ENCODE measurements at regions not wholly inside any gene's neighbourhood (a gene's known extent, or its start where the extent isn't known, plus 50 kb on each side); places are given as distances from the start of the nearest gene placed in this dataset.

DNA sequence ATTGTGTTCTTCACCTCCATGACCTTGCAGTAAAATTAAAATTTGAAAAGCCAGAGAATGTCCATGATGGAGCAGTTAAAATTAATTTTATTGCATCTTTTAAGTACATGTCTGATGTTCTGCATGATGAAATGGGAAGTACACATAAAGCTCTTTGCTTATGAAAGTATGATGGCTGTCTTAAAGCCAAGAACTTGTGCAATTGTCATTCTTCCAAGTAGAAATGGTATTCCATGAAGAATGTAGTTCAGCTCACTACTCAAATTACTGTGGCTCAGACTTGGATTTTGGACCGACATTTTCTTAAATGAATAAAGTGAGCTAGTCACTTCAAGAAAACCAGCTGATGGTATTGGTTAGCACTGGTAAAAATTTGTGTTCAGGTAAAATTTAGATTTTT lies 161.7 kb upstream of the CXCL13 start:
- in situ Hi-C loops (cut with MboI) = no loop called here
- H3K27me3 ChIP-seq (replicated peaks; ENCODE audit: insufficient read depth) = peaks cover 29% of the 10 kb centered on the region; the same call in 1 of the 2 replicates
- H2AFZ ChIP-seq = no peak overlapping the region
- WGBS, 2 experiments (ENCODE audit: low coverage in 1 of 2, low lambda C conversion rate in 2 of 2, missing lambda C conversion rate in 2 of 2) = 47 to 67% methylated on average over 1 of the region's 1 CpG
- H3K36me3 ChIP-seq (ENCODE audit: low read depth) = no peaks in the 10 kb centered on the region
- TF ChIP-seq EZH2 (IDR thresholded peaks at IDR 0.05; ENCODE audit: insufficient read depth, poor library complexity, severe bottlenecking) = no peak
- TF ChIP-seq EZH2phosphoT487 (IDR thresholded peaks at IDR 0.05; ENCODE audit: insufficient read depth, low read depth) = no peak
- peak; percentile 24 for DNase-seq
- H3K9ac ChIP-seq = no peak overlapping the region
- H3K4me3 ChIP-seq = no peak overlapping the region
- no peaks in the 10 kb centered on the region for H3K4me1 ChIP-seq (ENCODE audit: insufficient read depth)
- H3K9me3 ChIP-seq (ENCODE audit: low read depth) = no peaks in the 10 kb centered on the region
- H3F3A ChIP-seq (ENCODE audit: insufficient read depth) = 0 out of 2 replicates have a peak, but pooled peaks cover 5% of the 10 kb centered on the region
- no peak overlapping the region for H3K27ac ChIP-seq
- no peaks in the 10 kb centered on the region for H3K79me2 ChIP-seq (ENCODE audit: insufficient read depth)
- no peaks in the 10 kb centered on the region for H3K9me2 ChIP-seq (ENCODE audit: insufficient read depth)
- H4K20me1 ChIP-seq (ENCODE audit: insufficient read depth) = no peaks in the 10 kb centered on the region
- no peak overlapping the region for H3K4me2 ChIP-seq (ENCODE audit: unreplicated experiment)

DNA sequence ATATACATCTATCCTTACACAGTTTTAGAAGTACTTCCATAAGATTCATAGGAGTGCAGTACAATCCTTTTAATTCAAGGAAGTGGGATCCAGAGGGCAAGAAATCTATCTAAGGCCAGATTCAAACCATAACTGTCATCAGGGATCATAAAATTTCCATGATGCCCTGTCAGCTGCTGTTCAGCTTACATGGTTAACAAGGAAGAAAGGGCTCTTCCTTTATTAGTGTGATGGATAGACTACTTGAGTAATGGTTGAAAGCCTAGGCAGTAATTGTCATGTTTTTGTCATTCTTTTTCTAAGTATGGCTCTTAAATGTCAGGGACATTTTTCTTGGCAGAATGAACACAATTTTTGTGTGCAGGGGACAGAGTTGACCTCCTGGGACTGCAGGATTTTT lies 159.8 kb upstream of the CXCL13 start:
- TF ChIP-seq EZH2phosphoT487 (IDR thresholded peaks at IDR 0.05; ENCODE audit: insufficient read depth, low read depth) (no peak), EZH2 (IDR thresholded peaks at IDR 0.05; ENCODE audit: insufficient read depth, poor library complexity, severe bottlenecking) (no peak)
- Histone ChIP-seq H3K9ac (no peak overlapping the region), H3K36me3 (ENCODE audit: low read depth) (no peaks in the 10 kb centered on the region), H4K20me1 (ENCODE audit: insufficient read depth) (no peaks in the 10 kb centered on the region), H3K4me2 (ENCODE audit: unreplicated experiment) (no peak overlapping the region), H3K79me2 (ENCODE audit: insufficient read depth) (no peaks in the 10 kb centered on the region), H3K4me3 (no peak overlapping the region), H3K27me3 (replicated peaks; ENCODE audit: insufficient read depth) (peaks cover 22% of the 10 kb centered on the region; the same call in 1 of the 2 replicates), H3K9me3 (ENCODE audit: low read depth) (no peaks in the 10 kb centered on the region), H3K4me1 (ENCODE audit: insufficient read depth) (peaks cover 12% of the 10 kb centered on the region), H3K27ac (no peak overlapping the region), H3K9me2 (ENCODE audit: insufficient read depth) (no peaks in the 10 kb centered on the region), H3F3A (ENCODE audit: insufficient read depth) (peaks cover 17% of the 10 kb centered on the region; the same call in 1 of the 2 replicates), H2AFZ (no peak overlapping the region)
- no peak for DNase-seq
- in situ Hi-C loops (cut with MboI) = no loop called here

DNA sequence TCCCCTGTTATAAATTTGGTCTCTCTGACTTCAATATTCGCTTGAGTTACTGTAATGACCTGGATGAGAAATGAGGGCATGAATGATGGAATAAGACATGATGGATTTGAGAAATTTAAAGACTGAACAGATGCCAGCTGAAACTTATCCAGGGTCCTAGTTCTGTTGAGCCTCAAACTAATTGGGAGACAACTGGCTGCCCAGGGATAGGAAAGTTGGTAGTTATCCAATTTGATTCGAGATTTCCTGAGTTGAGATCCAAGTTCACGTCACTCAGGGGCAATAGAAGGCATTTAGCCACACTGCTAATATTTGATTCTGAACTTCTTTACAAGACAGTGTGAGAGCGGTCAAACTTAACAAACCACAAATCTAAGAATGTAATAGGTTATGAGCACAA lies 159.0 kb upstream of the CXCL13 start:
- 55 to 61% methylated on average over 4 of the region's 4 CpGs for WGBS, 2 experiments (ENCODE audit: low coverage in 1 of 2, low lambda C conversion rate in 2 of 2, missing lambda C conversion rate in 2 of 2)

DNA sequence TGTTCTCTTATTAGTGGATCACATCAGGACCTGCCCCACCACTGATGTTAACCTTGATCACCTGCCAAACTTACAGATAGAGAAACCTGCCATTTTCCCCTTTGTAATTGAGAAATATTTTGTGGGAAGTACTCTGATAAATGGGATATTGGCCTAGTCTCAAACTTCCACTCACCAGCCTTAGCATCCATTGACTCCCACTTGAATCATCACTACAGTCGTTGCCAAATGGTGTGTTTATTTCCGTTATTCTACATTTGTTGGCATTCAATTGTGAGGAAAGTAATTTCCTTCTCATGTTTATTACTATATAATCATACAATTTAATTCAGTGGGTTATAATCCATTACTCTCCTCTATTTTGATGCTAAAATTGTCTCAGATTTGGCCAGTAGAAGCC lies 156.4 kb upstream of the CXCL13 start:
- Histone ChIP-seq H3K4me1 (ENCODE audit: insufficient read depth) (peaks cover 12% of the 10 kb centered on the region), H4K20me1 (ENCODE audit: insufficient read depth) (no peaks in the 10 kb centered on the region), H3K36me3 (ENCODE audit: low read depth) (no peaks in the 10 kb centered on the region), H3K4me2 (ENCODE audit: unreplicated experiment) (peak overlapping the region; percentile 36), H3K27ac (no peak overlapping the region), H3K9me3 (ENCODE audit: low read depth) (no peaks in the 10 kb centered on the region), H3F3A (ENCODE audit: insufficient read depth) (peaks cover 17% of the 10 kb centered on the region; the same call in 1 of the 2 replicates), H3K27me3 (replicated peaks; ENCODE audit: insufficient read depth) (peaks cover 21% of the 10 kb centered on the region; the same call in 1 of the 2 replicates), H3K9ac (no peak overlapping the region), H3K4me3 (no peak overlapping the region), H3K79me2 (ENCODE audit: insufficient read depth) (no peaks in the 10 kb centered on the region), H3K9me2 (ENCODE audit: insufficient read depth) (no peaks in the 10 kb centered on the region), H2AFZ (no peak overlapping the region)
- TF ChIP-seq EZH2phosphoT487 (IDR thresholded peaks at IDR 0.05; ENCODE audit: insufficient read depth, low read depth) (no peak), EZH2 (IDR thresholded peaks at IDR 0.05; ENCODE audit: insufficient read depth, poor library complexity, severe bottlenecking) (no peak)
- 0 to 4% methylated on average over 2 of the region's 2 CpGs for WGBS, 2 experiments (ENCODE audit: low coverage in 1 of 2, low lambda C conversion rate in 2 of 2, missing lambda C conversion rate in 2 of 2)
- peak; percentile 76 for DNase-seq
- in situ Hi-C loops (cut with MboI) = no loop called here

More for the DNA sequence above, 159.0 kb upstream of the CXCL13 start:
- in situ Hi-C loops (cut with MboI) = no loop called here
- H3F3A ChIP-seq (ENCODE audit: insufficient read depth) = peaks cover 17% of the 10 kb centered on the region; the same call in 1 of the 2 replicates
- H3K9ac ChIP-seq = no peak overlapping the region
- H3K79me2 ChIP-seq (ENCODE audit: insufficient read depth) = no peaks in the 10 kb centered on the region
- no peak overlapping the region for H2AFZ ChIP-seq
- no peak overlapping the region for H3K4me2 ChIP-seq (ENCODE audit: unreplicated experiment)
- no peaks in the 10 kb centered on the region for H3K9me2 ChIP-seq (ENCODE audit: insufficient read depth)
- no peak overlapping the region for H3K27ac ChIP-seq
- peaks cover 12% of the 10 kb centered on the region for H3K4me1 ChIP-seq (ENCODE audit: insufficient read depth)
- no peaks in the 10 kb centered on the region for H3K36me3 ChIP-seq (ENCODE audit: low read depth)
- H4K20me1 ChIP-seq (ENCODE audit: insufficient read depth) = no peaks in the 10 kb centered on the region
- no peak overlapping the region for H3K4me3 ChIP-seq
- TF ChIP-seq EZH2phosphoT487 (IDR thresholded peaks at IDR 0.05; ENCODE audit: insufficient read depth, low read depth) (no peak), EZH2 (IDR thresholded peaks at IDR 0.05; ENCODE audit: insufficient read depth, poor library complexity, severe bottlenecking) (no peak)
- no peak for DNase-seq
- H3K9me3 ChIP-seq (ENCODE audit: low read depth) = no peaks in the 10 kb centered on the region
- peaks cover 22% of the 10 kb centered on the region; the same call in 1 of the 2 replicates for H3K27me3 ChIP-seq (replicated peaks; ENCODE audit: insufficient read depth)

DNA sequence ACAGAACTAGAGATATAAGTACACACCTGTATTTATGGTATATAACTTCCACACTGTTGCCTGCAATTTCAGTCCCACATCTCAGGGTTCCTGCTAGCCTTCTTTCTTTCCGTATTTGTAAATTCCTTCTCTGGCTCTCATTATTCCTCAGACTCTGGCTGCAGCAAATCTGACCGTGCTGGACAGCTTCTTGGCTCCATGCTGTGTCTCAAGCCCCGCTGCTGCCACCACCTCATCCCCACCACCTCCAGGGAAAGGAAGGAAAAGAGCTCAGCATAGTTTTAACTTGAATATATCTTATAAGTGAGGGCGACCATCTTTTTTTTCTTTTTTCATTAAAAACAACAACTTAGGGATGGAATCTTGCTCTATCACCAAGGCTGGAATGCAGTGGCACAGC lies 155.6 kb upstream of the CXCL13 start:
- Histone ChIP-seq H3K4me3 (no peak overlapping the region), H3K9me2 (ENCODE audit: insufficient read depth) (no peaks in the 10 kb centered on the region), H3K9ac (no peak overlapping the region), H4K20me1 (ENCODE audit: insufficient read depth) (no peaks in the 10 kb centered on the region), H3K27ac (no peak overlapping the region), H3K9me3 (ENCODE audit: low read depth) (no peaks in the 10 kb centered on the region), H3K4me1 (ENCODE audit: insufficient read depth) (peaks cover 12% of the 10 kb centered on the region), H2AFZ (no peak overlapping the region), H3F3A (ENCODE audit: insufficient read depth) (peaks cover 17% of the 10 kb centered on the region; the same call in 1 of the 2 replicates), H3K4me2 (ENCODE audit: unreplicated experiment) (no peak overlapping the region), H3K27me3 (replicated peaks; ENCODE audit: insufficient read depth) (peaks cover 17% of the 10 kb centered on the region; the same call in 1 of the 2 replicates), H3K79me2 (ENCODE audit: insufficient read depth) (no peaks in the 10 kb centered on the region), H3K36me3 (ENCODE audit: low read depth) (no peaks in the 10 kb centered on the region)
- in situ Hi-C loops (cut with MboI) = no loop called here
- 34 to 51% methylated on average over 3 to 4 of the region's 4 CpGs for WGBS, 2 experiments (ENCODE audit: low coverage in 1 of 2, low lambda C conversion rate in 2 of 2, missing lambda C conversion rate in 2 of 2)
- TF ChIP-seq EZH2 (IDR thresholded peaks at IDR 0.05; ENCODE audit: insufficient read depth, poor library complexity, severe bottlenecking) (no peak), EZH2phosphoT487 (IDR thresholded peaks at IDR 0.05; ENCODE audit: insufficient read depth, low read depth) (no peak)
- peak; percentile 11 for DNase-seq

All from GM23248 (cell line).